Esophagus squamous epithelium (tissue), 4 donors: ENCODE measurements at regions not wholly inside any gene's neighbourhood (a gene's known extent, or its start where the extent isn't known, plus 50 kb on each side); places are given as distances from the start of the nearest gene placed in this dataset.

Experiments used
- POLR2A ChIP-seq, 4 donors: fragments of 450-650 bp; IDR thresholded peaks; one replicate each; pipeline ENCODE4 v1.6.1; 2017; ENCODE audit warnings: antibody characterized with exemption in 4 of 4, mild to moderate bottlenecking in 4 of 4, moderate library complexity in 3 of 4
- TF ChIP-seq, protein P1 (sequence below), 6 experiments: fragments of 450-650 bp in 4 of 6; fragments of 200-600 bp in 2 of 6; sonication (generic) in 2 of 6; IDR thresholded peaks; one replicate each; pipeline ENCODE4 v1.5.1; 2016 to 2019; ENCODE audit warnings: antibody characterized with exemption in 6 of 6, mild to moderate bottlenecking in 4 of 6, moderate library complexity in 4 of 6

DNA sequence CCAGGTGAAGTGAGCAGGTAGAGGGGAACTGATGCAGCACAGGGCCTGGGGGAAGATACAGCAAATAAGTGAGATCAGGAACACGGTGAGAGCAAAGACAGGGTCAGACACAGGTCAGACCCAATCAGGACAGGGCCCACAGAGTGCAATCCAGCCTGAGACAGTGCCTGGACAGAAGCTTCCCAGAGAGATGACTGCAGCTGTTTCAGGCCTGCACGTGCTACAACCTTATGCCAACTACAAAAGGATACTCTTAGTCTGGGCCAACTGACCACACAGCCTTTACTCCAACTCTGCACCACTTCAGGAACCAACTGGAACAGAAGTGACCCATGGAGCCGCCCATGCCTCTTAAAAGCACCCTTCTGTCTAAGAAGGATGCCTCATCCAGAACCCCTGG, 228.0 kb downstream of the TOMM20 start:
- TF ChIP-seq, protein P1, sequence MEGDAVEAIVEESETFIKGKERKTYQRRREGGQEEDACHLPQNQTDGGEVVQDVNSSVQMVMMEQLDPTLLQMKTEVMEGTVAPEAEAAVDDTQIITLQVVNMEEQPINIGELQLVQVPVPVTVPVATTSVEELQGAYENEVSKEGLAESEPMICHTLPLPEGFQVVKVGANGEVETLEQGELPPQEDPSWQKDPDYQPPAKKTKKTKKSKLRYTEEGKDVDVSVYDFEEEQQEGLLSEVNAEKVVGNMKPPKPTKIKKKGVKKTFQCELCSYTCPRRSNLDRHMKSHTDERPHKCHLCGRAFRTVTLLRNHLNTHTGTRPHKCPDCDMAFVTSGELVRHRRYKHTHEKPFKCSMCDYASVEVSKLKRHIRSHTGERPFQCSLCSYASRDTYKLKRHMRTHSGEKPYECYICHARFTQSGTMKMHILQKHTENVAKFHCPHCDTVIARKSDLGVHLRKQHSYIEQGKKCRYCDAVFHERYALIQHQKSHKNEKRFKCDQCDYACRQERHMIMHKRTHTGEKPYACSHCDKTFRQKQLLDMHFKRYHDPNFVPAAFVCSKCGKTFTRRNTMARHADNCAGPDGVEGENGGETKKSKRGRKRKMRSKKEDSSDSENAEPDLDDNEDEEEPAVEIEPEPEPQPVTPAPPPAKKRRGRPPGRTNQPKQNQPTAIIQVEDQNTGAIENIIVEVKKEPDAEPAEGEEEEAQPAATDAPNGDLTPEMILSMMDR (IDR thresholded peaks at IDR 0.05) = no peak
- TF ChIP-seq POLR2A (IDR thresholded peaks at IDR 0.05) = no peak
